Vagina (tissue), 2 donors: ENCODE measurements at regions not wholly inside any gene's neighbourhood (a gene's known extent, or its start where the extent isn't known, plus 50 kb on each side); places are given as distances from the start of the nearest gene placed in this dataset.

Experiments used
- DNase-seq, 2 donors: peaks; one replicate each; pipeline ENCODE4 v3.0.0-alpha.2; 2017; ENCODE audit errors: extremely low spot score in 2 of 2
- H3K27ac ChIP-seq: fragments of 200-600 bp; sonication (generic); one replicate; pipeline ENCODE4 v1.5.1; 2019
- H3K27me3 ChIP-seq: fragments of 200-600 bp; sonication (generic); one replicate; pipeline ENCODE4 v1.5.1; 2019
- H3K36me3 ChIP-seq, 2 donors: fragments of 200-600 bp; sonication (generic); one replicate each; pipeline ENCODE4 v1.5.1; 2017 to 2019
- H3K4me1 ChIP-seq: fragments of 200-600 bp; sonication (generic); one replicate; pipeline ENCODE4 v1.5.1; 2019
- H3K4me3 ChIP-seq, 2 donors: fragments of 200-600 bp; sonication (generic); 1 replicate in 1 of 2; 2 replicates in 1 of 2; pipeline ENCODE4 v1.5.1; 2016 to 2019
- H3K9me3 ChIP-seq: fragments of 200-600 bp; sonication (generic); one replicate; pipeline ENCODE4 v1.5.1; 2019
- POLR2A ChIP-seq, 2 donors: fragments of 450-650 bp; IDR thresholded peaks; one replicate each; pipeline ENCODE4 v1.6.1; 2017; ENCODE audit warnings: antibody characterized with exemption in 2 of 2, mild to moderate bottlenecking in 2 of 2, moderate library complexity in 2 of 2
- POLR2AphosphoS5 ChIP-seq, 2 donors: sonication (generic); formaldehyde crosslinking; IDR thresholded peaks; one replicate each; pipeline ENCODE4 v1.9.0; 2017; ENCODE audit warnings: antibody characterized with exemption in 2 of 2, mild to moderate bottlenecking in 2 of 2, low read depth in 1 of 2; ENCODE audit not compliant: insufficient read depth in 1 of 2
- intact Hi-C: fragments of 100-400 bp; cut with DNase I; formaldehyde crosslinking; loops from one replicate; pipeline ENCODE4 v1.15.1; 2023
- TF ChIP-seq, protein P1 (sequence below), 3 experiments: fragments of 450-650 bp in 2 of 3; fragments of 200-600 bp in 1 of 3; sonication (generic) in 1 of 3; IDR thresholded peaks; one replicate each; pipeline ENCODE4 v1.5.1; 2017 to 2019; ENCODE audit warnings: antibody characterized with exemption in 3 of 3, mild to moderate bottlenecking in 2 of 3, moderate library complexity in 2 of 3

DNA sequence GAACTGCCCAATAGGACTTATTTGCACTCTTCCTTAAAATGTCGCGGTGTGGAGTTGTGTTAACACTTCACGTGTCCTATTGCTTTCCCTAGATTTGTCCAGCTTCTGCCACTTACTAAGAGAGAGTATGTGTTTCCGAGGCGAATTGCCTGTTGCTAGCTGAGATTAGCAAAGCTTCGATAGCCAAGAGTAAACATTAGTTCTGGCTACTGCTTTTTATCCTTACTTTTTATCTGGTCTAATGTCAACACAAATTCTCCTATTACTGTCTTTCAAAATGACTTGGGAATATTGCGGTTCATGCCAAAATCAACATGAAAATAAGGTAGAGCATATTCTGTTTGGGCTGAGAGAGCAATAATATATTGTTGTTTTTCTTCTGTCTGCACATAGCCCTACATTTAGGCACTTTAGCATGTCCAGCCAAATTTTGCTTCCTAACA is 90.4 kb upstream of the VEGFC start:
- DNase-seq: no peak
- H3K4me1 ChIP-seq: no peaks in the 10 kb centered on the region
- intact Hi-C loops: no loop called here
- H3K9me3 ChIP-seq: no peaks in the 10 kb centered on the region
- no peaks in the 10 kb centered on the region for H3K36me3 ChIP-seq
- TF ChIP-seq POLR2A (IDR thresholded peaks at IDR 0.05): no peak
- TF ChIP-seq, protein P1, sequence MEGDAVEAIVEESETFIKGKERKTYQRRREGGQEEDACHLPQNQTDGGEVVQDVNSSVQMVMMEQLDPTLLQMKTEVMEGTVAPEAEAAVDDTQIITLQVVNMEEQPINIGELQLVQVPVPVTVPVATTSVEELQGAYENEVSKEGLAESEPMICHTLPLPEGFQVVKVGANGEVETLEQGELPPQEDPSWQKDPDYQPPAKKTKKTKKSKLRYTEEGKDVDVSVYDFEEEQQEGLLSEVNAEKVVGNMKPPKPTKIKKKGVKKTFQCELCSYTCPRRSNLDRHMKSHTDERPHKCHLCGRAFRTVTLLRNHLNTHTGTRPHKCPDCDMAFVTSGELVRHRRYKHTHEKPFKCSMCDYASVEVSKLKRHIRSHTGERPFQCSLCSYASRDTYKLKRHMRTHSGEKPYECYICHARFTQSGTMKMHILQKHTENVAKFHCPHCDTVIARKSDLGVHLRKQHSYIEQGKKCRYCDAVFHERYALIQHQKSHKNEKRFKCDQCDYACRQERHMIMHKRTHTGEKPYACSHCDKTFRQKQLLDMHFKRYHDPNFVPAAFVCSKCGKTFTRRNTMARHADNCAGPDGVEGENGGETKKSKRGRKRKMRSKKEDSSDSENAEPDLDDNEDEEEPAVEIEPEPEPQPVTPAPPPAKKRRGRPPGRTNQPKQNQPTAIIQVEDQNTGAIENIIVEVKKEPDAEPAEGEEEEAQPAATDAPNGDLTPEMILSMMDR (IDR thresholded peaks at IDR 0.05): no peak
- no peak for TF ChIP-seq POLR2AphosphoS5 (IDR thresholded peaks at IDR 0.05; ENCODE audit: insufficient read depth in 1 of 2, low read depth in 1 of 2)
- H3K4me3 ChIP-seq: no peak overlapping the region
- no peak overlapping the region for H3K27ac ChIP-seq
- no peaks in the 10 kb centered on the region for H3K27me3 ChIP-seq

DNA sequence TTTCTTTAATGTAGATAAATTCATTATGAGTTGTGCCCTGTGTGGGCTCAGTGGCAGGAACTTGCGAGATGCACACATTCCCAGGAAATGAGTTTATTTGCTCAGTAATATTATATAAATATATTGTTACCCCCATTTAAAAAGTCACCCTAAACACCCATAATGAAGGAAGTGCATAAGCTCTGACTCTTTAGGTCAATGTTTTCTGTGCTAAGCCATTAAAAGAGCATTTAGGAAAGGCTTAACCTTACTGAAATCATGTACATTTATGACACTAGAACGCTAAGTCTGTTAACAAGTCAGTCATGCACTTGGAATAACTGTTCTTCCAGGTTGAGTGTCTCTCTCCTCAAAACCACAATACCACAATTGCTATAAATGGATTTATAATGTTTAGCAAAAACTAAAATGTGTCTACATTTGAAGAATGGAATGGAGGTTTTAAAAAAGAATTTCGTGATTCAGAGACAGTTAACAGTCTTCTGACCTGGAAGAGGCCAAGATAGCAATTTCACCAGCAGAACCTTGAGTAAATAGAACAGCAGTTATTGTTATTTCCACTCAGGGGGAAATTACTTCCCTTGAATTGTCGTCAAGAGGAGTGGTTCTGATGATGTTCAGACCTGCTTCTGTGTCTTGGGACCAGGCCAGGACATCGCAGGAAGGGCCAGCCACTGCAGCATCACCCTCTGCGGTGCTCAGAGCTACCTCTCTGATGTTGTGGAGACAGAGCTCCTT is 91.1 kb upstream of the VEGFC start:
- Histone ChIP-seq H3K9me3 (no peaks in the 10 kb centered on the region), H3K36me3 (no peaks in the 10 kb centered on the region), H3K4me1 (no peaks in the 10 kb centered on the region), H3K27me3 (no peaks in the 10 kb centered on the region), H3K4me3 (no peak overlapping the region), H3K27ac (no peak overlapping the region)
- TF ChIP-seq POLR2AphosphoS5 (IDR thresholded peaks at IDR 0.05; ENCODE audit: insufficient read depth in 1 of 2, low read depth in 1 of 2) (no peak), POLR2A (IDR thresholded peaks at IDR 0.05) (no peak)
- TF ChIP-seq, protein P1 (IDR thresholded peaks at IDR 0.05): no peak
- no peak for DNase-seq
- intact Hi-C loops: no loop called here

DNA sequence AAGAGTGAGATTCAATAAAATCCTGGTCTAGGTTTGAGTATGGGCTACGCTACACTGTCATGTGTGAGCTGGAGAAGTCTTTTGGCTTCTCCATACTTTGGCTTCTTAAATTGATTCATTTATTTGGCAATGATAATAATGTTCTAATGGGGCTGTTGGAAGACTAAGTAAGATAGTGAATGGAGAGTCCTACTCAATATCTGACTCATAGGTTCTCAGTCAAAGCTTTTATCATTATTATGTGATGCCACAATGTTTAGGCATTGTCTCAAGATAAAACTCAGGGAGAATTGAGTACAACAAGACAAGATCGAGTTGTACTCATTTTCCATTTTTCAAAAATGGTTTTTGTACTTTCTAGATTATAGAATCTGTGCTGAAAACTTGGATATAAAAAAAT is 92.5 kb upstream of the VEGFC start:
- H3K27me3 ChIP-seq: no peaks in the 10 kb centered on the region
- no peak overlapping the region for H3K4me3 ChIP-seq
- H3K9me3 ChIP-seq: no peaks in the 10 kb centered on the region
- no peak overlapping the region for H3K27ac ChIP-seq
- DNase-seq: no peak
- no peaks in the 10 kb centered on the region for H3K36me3 ChIP-seq
- TF ChIP-seq, protein P1 (IDR thresholded peaks at IDR 0.05): no peak
- TF ChIP-seq POLR2AphosphoS5 (IDR thresholded peaks at IDR 0.05; ENCODE audit: insufficient read depth in 1 of 2, low read depth in 1 of 2) (no peak), POLR2A (IDR thresholded peaks at IDR 0.05) (no peak)
- intact Hi-C loops: no loop called here
- no peaks in the 10 kb centered on the region for H3K4me1 ChIP-seq

DNA sequence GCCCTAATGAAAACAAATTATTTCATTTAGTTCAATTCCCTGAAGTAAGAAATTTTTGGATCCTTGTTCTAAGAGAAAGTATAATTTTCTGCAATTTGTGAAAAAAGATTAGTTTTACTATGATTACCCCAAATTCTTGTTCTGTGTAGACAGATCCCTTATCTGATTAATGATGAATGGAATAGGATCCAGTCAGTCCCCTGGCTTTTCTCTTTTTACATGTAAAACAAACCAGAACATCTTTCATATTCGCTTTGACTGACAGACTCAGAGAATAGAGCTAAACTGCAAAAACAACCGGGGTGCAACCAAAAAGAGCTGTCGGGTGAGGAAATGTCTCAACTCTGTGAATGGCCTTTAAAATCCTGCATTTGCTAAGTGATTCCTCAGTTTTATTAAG is 93.4 kb upstream of the VEGFC start:
- H3K4me1 ChIP-seq: no peaks in the 10 kb centered on the region
- no peak overlapping the region for H3K4me3 ChIP-seq
- H3K27ac ChIP-seq: no peak overlapping the region
- intact Hi-C loops: no loop called here
- no peak for DNase-seq
- TF ChIP-seq POLR2A (IDR thresholded peaks at IDR 0.05) (no peak), POLR2AphosphoS5 (IDR thresholded peaks at IDR 0.05; ENCODE audit: insufficient read depth in 1 of 2, low read depth in 1 of 2) (no peak)
- TF ChIP-seq, protein P1 (IDR thresholded peaks at IDR 0.05): no peak
- no peaks in the 10 kb centered on the region for H3K36me3 ChIP-seq
- H3K9me3 ChIP-seq: no peaks in the 10 kb centered on the region
- no peaks in the 10 kb centered on the region for H3K27me3 ChIP-seq

DNA sequence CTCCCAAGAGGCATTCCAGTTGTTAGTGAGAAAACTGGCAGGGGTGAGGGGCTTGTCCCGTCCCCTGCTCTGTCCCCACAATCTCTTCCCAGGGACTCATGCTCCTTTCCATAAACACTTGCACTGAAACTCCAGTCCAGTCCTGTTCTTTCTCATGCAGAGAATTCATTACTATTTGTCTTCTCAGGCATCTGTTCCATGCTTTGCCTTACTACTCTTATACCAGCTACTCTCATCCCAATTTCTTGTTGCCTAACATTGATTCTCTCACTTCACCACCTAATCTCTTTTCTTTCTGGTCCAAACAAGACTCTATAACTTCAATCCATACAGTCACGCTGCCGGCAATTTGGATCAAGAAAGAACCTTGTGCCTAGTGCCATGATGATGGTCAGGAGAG is 97.1 kb upstream of the VEGFC start:
- intact Hi-C loops: no loop called here
- DNase-seq: no peak
- no peak for TF ChIP-seq POLR2AphosphoS5 (IDR thresholded peaks at IDR 0.05; ENCODE audit: insufficient read depth in 1 of 2, low read depth in 1 of 2)
- TF ChIP-seq POLR2A (IDR thresholded peaks at IDR 0.05): no peak
- TF ChIP-seq, protein P1 (IDR thresholded peaks at IDR 0.05): no peak
- no peaks in the 10 kb centered on the region for H3K4me1 ChIP-seq
- H3K27me3 ChIP-seq: no peaks in the 10 kb centered on the region
- no peaks in the 10 kb centered on the region for H3K36me3 ChIP-seq
- no peak overlapping the region for H3K4me3 ChIP-seq
- H3K9me3 ChIP-seq: no peaks in the 10 kb centered on the region
- H3K27ac ChIP-seq: no peak overlapping the region
